Epithelial cell of esophagus (primary cell): ENCODE measurements at regions not wholly inside any gene's neighbourhood (a gene's known extent, or its start where the extent isn't known, plus 50 kb on each side); places are given as distances from the start of the nearest gene placed in this dataset.

Source experiments
- DNase-seq: peaks from one replicate; pipeline ENCODE4 v3.0.0; 2010; ENCODE audit warnings: low read depth
- H3K4me3 ChIP-seq: 2 replicates; pipeline ENCODE4 v1.5.1; 2011; ENCODE audit warnings: mild to moderate bottlenecking, low read length, control low read depth
- TF ChIP-seq, protein P1 (sequence below): IDR thresholded peaks from 2 replicates; pipeline ENCODE4 v1.5.1; 2011; ENCODE audit warnings: low read depth, mild to moderate bottlenecking, low read length, control low read depth, inconsistent platforms; ENCODE audit not compliant: insufficient read depth; ENCODE audit errors: missing control alignments

DNA sequence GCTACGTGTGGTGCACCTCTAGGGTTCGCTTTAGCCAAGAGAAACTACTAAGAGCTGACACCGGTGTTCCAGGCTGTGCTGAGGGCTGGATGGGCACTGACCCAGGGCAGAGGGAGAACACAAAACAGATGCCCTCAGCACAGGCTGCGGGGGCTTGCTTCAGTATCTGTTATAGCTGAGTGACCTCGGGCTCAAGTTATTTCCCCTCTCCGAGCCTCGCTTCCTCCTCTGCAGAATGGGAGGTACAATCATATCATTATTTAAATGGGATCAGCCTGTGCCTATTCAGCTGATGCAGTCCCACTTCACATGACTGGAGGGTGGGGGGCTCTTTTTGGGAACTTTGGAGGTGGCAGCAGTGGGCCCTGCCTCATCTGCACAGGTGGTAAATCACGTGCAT lies 156.1 kb upstream of the APCDD1 start:
- no peak for DNase-seq
- TF ChIP-seq, protein P1, sequence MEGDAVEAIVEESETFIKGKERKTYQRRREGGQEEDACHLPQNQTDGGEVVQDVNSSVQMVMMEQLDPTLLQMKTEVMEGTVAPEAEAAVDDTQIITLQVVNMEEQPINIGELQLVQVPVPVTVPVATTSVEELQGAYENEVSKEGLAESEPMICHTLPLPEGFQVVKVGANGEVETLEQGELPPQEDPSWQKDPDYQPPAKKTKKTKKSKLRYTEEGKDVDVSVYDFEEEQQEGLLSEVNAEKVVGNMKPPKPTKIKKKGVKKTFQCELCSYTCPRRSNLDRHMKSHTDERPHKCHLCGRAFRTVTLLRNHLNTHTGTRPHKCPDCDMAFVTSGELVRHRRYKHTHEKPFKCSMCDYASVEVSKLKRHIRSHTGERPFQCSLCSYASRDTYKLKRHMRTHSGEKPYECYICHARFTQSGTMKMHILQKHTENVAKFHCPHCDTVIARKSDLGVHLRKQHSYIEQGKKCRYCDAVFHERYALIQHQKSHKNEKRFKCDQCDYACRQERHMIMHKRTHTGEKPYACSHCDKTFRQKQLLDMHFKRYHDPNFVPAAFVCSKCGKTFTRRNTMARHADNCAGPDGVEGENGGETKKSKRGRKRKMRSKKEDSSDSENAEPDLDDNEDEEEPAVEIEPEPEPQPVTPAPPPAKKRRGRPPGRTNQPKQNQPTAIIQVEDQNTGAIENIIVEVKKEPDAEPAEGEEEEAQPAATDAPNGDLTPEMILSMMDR = no peak

DNA sequence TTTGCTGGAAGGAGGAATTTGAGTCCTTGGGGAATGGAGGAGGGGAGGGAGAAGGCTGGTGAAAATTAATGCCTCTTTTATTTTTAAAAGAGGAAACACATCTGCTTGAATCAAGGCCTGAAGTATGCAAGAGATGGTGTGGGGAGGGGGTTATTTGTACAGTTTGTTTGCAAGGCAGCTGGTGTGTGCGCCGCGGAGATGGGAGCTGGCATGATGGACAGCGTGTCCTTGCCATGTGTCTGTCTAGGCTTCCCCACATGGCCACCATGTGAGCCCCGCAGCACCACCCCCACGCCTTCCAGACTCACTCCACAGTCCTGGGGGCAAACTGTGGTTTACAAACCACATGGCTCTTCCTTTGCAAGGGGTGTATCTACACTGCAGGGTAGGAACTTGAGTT lies 154.8 kb upstream of the APCDD1 start:
- no peak overlapping the region for H3K4me3 ChIP-seq
- TF ChIP-seq, protein P1 = no peak
- DNase-seq = no peak

More for the DNA sequence above, 156.1 kb upstream of the APCDD1 start:
- H3K4me3 ChIP-seq = no peak overlapping the region

DNA sequence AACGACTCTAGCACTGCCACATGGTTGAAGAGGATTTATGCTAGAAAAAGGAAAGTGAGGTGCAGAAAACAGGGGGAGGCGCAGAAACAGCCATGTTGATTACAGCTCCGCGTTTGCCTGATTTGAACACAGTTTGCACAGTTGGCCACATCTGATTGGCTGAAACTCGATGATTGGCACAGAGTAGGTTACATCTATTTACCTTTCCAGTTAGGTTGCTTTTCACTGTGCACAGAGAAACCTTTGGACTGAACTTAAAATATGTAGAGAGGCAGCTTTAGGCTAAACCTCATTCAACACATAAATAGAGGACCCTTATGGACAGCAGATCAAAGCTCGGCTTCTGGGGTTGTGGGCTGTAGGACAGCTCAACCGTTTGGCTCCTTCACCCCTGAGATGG lies 153.7 kb upstream of the APCDD1 start:
- TF ChIP-seq, protein P1 = no peak
- DNase-seq = no peak
- H3K4me3 ChIP-seq = no peak overlapping the region

DNA sequence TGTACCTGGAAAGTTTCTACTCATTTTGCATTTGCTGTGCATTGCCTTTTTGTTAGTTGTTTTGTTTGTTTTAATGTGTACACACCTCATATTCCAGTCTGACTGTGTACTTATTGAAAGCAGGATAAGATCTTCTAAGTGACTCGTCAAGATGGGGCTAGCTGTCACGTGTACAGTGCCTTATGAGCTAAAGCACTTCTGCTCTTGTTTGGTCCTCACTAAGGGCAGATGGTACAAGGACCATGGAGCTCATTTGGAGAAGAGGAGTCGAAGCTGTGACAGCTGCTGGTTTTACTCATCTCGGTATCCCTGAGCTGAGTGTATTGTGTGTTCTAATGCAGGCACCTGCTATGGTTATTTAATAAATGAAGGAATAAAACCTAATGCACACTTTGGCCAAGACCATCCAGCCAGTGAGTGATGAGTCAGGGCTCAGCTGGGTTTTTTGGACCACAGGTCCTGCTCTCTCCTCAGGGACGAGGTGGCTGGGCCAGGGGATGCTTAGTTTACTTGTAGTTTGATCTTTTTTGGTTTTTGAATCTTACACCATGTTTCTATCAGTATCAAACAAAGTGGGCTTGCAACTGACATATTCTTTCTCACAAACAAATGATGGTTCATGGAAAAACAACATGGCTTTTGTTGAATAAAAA lies 152.5 kb upstream of the APCDD1 start:
- no peak overlapping the region for H3K4me3 ChIP-seq
- no peak for DNase-seq
- TF ChIP-seq, protein P1 = no peak

DNA sequence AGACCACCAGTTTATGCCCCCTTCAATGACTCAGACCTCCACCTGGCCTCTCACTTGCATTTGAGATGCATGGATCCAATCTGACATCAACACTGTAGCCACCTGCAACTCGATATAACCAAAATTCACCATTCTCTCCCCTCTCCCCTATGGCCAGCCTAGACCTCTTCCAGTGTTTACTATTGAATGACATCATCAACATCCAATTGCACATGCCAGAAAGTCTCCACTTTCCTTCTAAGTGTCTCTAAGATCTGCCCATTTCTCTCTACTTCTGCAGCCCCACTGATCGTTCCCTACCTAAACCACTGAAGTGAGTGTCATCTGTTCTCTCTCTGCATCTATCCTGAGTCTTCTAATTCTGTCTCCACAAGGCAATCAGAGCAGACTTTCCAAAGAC lies 151.3 kb upstream of the APCDD1 start:
- TF ChIP-seq, protein P1 = no peak
- no peak overlapping the region for H3K4me3 ChIP-seq
- no peak for DNase-seq

DNA sequence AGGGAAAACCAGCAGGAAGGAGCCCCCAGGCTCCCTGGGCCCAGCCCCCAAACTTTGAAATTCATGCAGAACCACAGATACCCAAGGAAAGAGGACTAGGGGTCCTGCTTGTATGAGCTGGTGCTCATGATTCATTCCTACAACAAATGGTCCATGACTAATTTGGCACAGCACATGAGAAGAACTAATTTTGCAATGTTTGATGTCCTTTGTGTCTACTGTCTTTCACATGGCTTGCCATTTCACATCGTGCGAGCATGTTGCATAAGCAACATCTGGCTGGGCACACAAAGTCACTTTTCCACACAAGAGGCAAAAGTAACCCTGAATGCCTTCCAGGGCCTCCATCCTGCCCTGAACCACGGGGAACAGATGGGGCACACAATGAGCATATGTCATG lies 149.6 kb upstream of the APCDD1 start:
- TF ChIP-seq, protein P1 = no peak
- DNase-seq = peak; percentile 86
- no peak overlapping the region for H3K4me3 ChIP-seq

DNA sequence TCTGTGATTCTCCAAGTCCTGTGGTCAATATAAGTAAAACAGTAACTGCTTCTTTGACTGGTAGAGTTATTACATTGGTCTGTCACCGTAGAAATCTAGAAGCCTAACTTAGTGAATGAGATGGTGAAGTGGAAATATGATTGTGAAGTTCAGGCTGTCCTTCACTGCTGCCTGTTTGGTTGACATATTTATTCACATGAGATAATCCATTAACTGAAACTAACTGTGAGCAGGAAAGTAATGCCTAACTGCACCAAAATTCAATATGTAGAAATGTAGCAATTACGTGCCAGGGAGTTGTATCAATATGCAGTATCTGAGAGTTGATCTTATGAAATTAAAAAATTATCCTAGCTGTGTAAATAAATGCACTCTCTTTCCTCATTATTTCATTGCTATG lies 147.7 kb upstream of the APCDD1 start:
- DNase-seq = no peak
- TF ChIP-seq, protein P1 = no peak
- no peak overlapping the region for H3K4me3 ChIP-seq
